ENCODE measurements at regions not wholly inside any gene's neighbourhood (a gene's known extent, or its start where the extent isn't known, plus 50 kb on each side); places are given as distances from the start of the nearest gene placed in this dataset.

GRCh38 chr4:53684136-53685130, 93.1 kb upstream of the LNX1 start:
- TF ChIP-seq GATA2 (IDR thresholded peaks at IDR 0.05; ENCODE audit: low read depth, low read length) (no peak), GATA3 (IDR thresholded peaks at IDR 0.05; ENCODE audit: low read depth, low read length) (no peak)
